IMR-90 (cell line): ENCODE measurements at regions not wholly inside any gene's neighbourhood (a gene's known extent, or its start where the extent isn't known, plus 50 kb on each side); places are given as distances from the start of the nearest gene placed in this dataset.

Source experiments
- ATAC-seq: fragments of 200-7000 bp; cut with Tn5 transposase; 2 replicates; pipeline ENCODE4 v1.9.1; 2020; ENCODE audit warnings: low read depth, mild to moderate bottlenecking, moderate library complexity
- BruUV-seq: library from RNA; stranded (reverse); fragments of 400-500 nt; replicated peaks from 2 replicates; lab custom pipeline; 2021; lab: Mats Ljungman, UMichigan
- CTCF ChIA-PET: fragments of 300-600 bp; formaldehyde crosslinking; extraction: SDS; loops from one replicate; lab custom pipeline; 2021; ENCODE audit warnings: antibody characterized with exemption; lab: Yijun Ruan, JAX
- POLR2A ChIA-PET: fragments of 300-600 bp; sonication (Branson Sonifier 250); formaldehyde crosslinking; loops from one replicate; lab custom pipeline; 2022; ENCODE audit warnings: antibody characterized with exemption; ENCODE audit not compliant: unreplicated experiment; lab: Charles Lee
- DNase-seq: peaks from one replicate; pipeline ENCODE4 v3.0.0; 2013
- H2AFZ ChIP-seq: replicated peaks from 2 replicates; pipeline ENCODE3; 2013; ENCODE audit warnings: low read length, mild to moderate bottlenecking; ENCODE audit not compliant: poor library complexity
- H2AK5ac ChIP-seq: 2 replicates; pipeline ENCODE4 v1.6.1; 2013; ENCODE audit warnings: low read depth, low read length, inconsistent platforms
- H2AK9ac ChIP-seq: replicated peaks from 2 replicates; pipeline ENCODE3; 2013; ENCODE audit warnings: mild to moderate bottlenecking, low read depth, low read length, moderate library complexity; ENCODE audit not compliant: poor library complexity
- H2BK120ac ChIP-seq: 2 replicates; pipeline ENCODE4 v1.6.1; 2013; ENCODE audit warnings: low read depth, low read length, inconsistent platforms
- H2BK15ac ChIP-seq: 3 replicates; pipeline ENCODE4 v1.6.1; 2013; ENCODE audit warnings: low read depth, low read length, inconsistent platforms
- H2BK20ac ChIP-seq: 2 replicates; pipeline ENCODE4 v1.6.1; 2013; ENCODE audit warnings: low read depth, mild to moderate bottlenecking, inconsistent platforms, low read length, moderate library complexity
- H2BK5ac ChIP-seq: 2 replicates; pipeline ENCODE4 v1.6.1; 2013; ENCODE audit warnings: mild to moderate bottlenecking, low read depth, low read length, inconsistent platforms; ENCODE audit not compliant: poor library complexity, severe bottlenecking
- H3K14ac ChIP-seq: replicated peaks from 2 replicates; pipeline ENCODE4 v1.6.1; 2013; ENCODE audit warnings: low read depth, low read length, inconsistent platforms
- H3K18ac ChIP-seq: 2 replicates; pipeline ENCODE4 v1.6.1; 2013; ENCODE audit warnings: low read depth, low read length, control low read depth
- H3K23ac ChIP-seq: 2 replicates; pipeline ENCODE4 v1.6.1; 2013; ENCODE audit warnings: low read depth, low read length, inconsistent platforms
- H3K27ac ChIP-seq: 2 replicates; pipeline ENCODE4 v1.5.1; 2013; ENCODE audit warnings: mild to moderate bottlenecking, control low read depth, low read length; ENCODE audit not compliant: insufficient read depth
- H3K27me3 ChIP-seq: 2 replicates; pipeline ENCODE4 v1.6.1; 2013; ENCODE audit warnings: low read length; ENCODE audit not compliant: control insufficient read depth, insufficient read depth
- H3K36me3 ChIP-seq: 2 replicates; pipeline ENCODE4 v1.6.1; 2013; ENCODE audit warnings: low read length, mixed read lengths; ENCODE audit not compliant: control insufficient read depth, insufficient read depth
- H3K4ac ChIP-seq: 2 replicates; pipeline ENCODE4 v1.6.1; 2013; ENCODE audit warnings: low read depth, low read length, inconsistent platforms
- H3K4me1 ChIP-seq: 2 replicates; pipeline ENCODE4 v1.6.1; 2013; ENCODE audit warnings: low read length, mixed read lengths; ENCODE audit not compliant: control insufficient read depth, insufficient read depth
- H3K4me2 ChIP-seq: 2 replicates; pipeline ENCODE4 v1.6.1; 2013; ENCODE audit warnings: low read depth, mild to moderate bottlenecking, control low read depth, low read length, moderate library complexity
- H3K4me3 ChIP-seq: 2 replicates; pipeline ENCODE4 v1.5.1; 2013; ENCODE audit warnings: low read depth, mild to moderate bottlenecking, control low read depth, low read length, moderate library complexity; ENCODE audit not compliant: insufficient read depth
- H3K56ac ChIP-seq: 2 replicates; pipeline ENCODE4 v1.6.1; 2013; ENCODE audit warnings: low read length, inconsistent platforms; ENCODE audit not compliant: insufficient read depth; ENCODE audit errors: extremely low read depth
- H3K79me1 ChIP-seq, 2 experiments: 2 replicates each; pipeline ENCODE4 v1.6.1; 2013; ENCODE audit warnings: low read length in 2 of 2, inconsistent platforms in 1 of 2, low read depth in 1 of 2
- H3K9ac ChIP-seq: 2 replicates; pipeline ENCODE4 v1.6.1; 2013; ENCODE audit warnings: low read depth, low read length, control low read depth
- H3K9me1 ChIP-seq: 2 replicates; pipeline ENCODE4 v1.6.1; 2013; ENCODE audit warnings: low read length, inconsistent platforms; ENCODE audit not compliant: insufficient read depth
- H3K9me3 ChIP-seq: 2 replicates; pipeline ENCODE4 v1.6.1; 2013; ENCODE audit warnings: low read length; ENCODE audit not compliant: control insufficient read depth, insufficient read depth
- H4K20me1 ChIP-seq: 2 replicates; pipeline ENCODE4 v1.6.1; 2013; ENCODE audit warnings: low read length, inconsistent platforms; ENCODE audit not compliant: insufficient read depth
- H4K5ac ChIP-seq: 2 replicates; pipeline ENCODE4 v1.6.1; 2013; ENCODE audit warnings: mild to moderate bottlenecking, low read depth, low read length, control low read depth
- H4K8ac ChIP-seq, 2 experiments: 2 replicates each; pipeline ENCODE4 v1.6.1; 2013; ENCODE audit warnings: low read depth in 2 of 2, low read length in 2 of 2, control low read depth in 1 of 2, inconsistent platforms in 1 of 2
- H4K91ac ChIP-seq: 2 replicates; pipeline ENCODE4 v1.6.1; 2013; ENCODE audit warnings: low read depth, low read length, inconsistent platforms; ENCODE audit not compliant: insufficient read depth
- BHLHE40 ChIP-seq: fragments of 150-350 bp; IDR thresholded peaks from 2 replicates; pipeline ENCODE4 v1.6.1; 2016; ENCODE audit warnings: mild to moderate bottlenecking, low read depth, low read length
- CEBPB ChIP-seq: IDR thresholded peaks from 2 replicates; pipeline ENCODE4 v1.6.1; 2012; ENCODE audit warnings: low read depth, low read length, improper control_type of control experiment
- FOS ChIP-seq: fragments of 150-350 bp; IDR thresholded peaks from 2 replicates; pipeline ENCODE4 v1.6.1; 2016; ENCODE audit warnings: low read depth, low read length
- MAFK ChIP-seq: IDR thresholded peaks from 2 replicates; pipeline ENCODE4 v1.6.1; 2012; ENCODE audit warnings: low read depth, low read length, improper control_type of control experiment
- NFE2L2 ChIP-seq: fragments of 150-350 bp; IDR thresholded peaks from 2 replicates; pipeline ENCODE4 v1.6.1; 2016; ENCODE audit warnings: low read depth, mild to moderate bottlenecking, low read length
- POLR2A ChIP-seq: IDR thresholded peaks from 2 replicates; pipeline ENCODE4 v1.6.1; 2012; ENCODE audit warnings: mild to moderate bottlenecking, low read depth, low read length
- RCOR1 ChIP-seq: IDR thresholded peaks from 2 replicates; pipeline ENCODE4 v1.6.1; 2012; ENCODE audit warnings: mild to moderate bottlenecking, low read length, improper control_type of control experiment; ENCODE audit not compliant: insufficient replicate concordance
- RFX5 ChIP-seq: IDR thresholded peaks from 2 replicates; pipeline ENCODE4 v1.8.0; 2012; ENCODE audit warnings: low read depth, mild to moderate bottlenecking, low read length, moderate library complexity
- SMC3 ChIP-seq: fragments of 150-350 bp; IDR thresholded peaks from 2 replicates; pipeline ENCODE4 v1.6.1; 2016; ENCODE audit warnings: low read depth, mild to moderate bottlenecking, antibody characterized with exemption, low read length, moderate library complexity
- WGBS, 2 experiments: methylation state at CpG; one replicate each; pipeline versions ENCODE4 v1.1.5 to v1.1.7; 2013; ENCODE audit warnings: missing lambda C conversion rate in 2 of 2; ENCODE audit not compliant: insufficient read length in 1 of 2; ENCODE audit errors: extremely low coverage in 2 of 2; 5-methylcytosine and 5-hydroxymethylcytosine counted together
- dilution Hi-C: fragments of 300-500 bp; cut with HindIII; formaldehyde crosslinking; loops from one replicate; pipeline ENCODE4 v1.14.3; 2018; ENCODE audit warnings: low sequenced_read_pairs; ENCODE audit not compliant: unreplicated experiment
- in situ Hi-C: fragments of 300-500 bp; cut with MboI; formaldehyde crosslinking; loops from 3 replicates; pipeline ENCODE4 v1.14.3; 2019; ENCODE audit warnings: low sequenced_read_pairs, inconsistent platforms, mixed read lengths
- intact Hi-C: fragments of 100-400 bp; cut with micrococcal nuclease; formaldehyde crosslinking; loops from 2 replicates; pipeline ENCODE4 v1.10.0; 2022
- TF ChIP-seq, protein P1 (sequence below): conservative IDR thresholded peaks from 2 replicates; pipeline ENCODE4 v1.5.1; 2012; ENCODE audit warnings: mild to moderate bottlenecking, low read depth, low read length, improper control_type of control experiment

DNA sequence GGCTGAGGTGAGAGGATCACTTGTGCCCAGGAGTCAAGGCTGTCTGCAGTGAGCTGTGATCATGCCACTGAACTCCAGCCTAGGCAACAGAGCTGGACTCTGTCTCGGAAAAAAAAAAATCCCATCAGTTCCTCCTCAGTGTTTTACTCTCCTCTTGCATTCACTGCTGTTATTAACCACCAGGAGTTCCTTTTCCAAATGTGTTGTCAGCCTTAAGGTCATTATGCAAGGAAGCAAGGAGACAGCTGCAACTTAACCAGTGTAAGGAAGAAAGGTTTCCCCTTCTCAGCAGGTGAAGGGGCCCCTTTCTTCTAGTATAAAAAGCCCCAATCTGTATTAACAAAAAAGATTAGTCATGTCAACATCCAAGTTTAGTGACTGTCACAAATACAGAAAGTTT, 86.6 kb upstream of the LEP start:
- Histone ChIP-seq H3K14ac (no peak overlapping the region), H3K4me1 (no peaks in the 10 kb centered on the region), H3K36me3 (no peaks in the 10 kb centered on the region), H3K23ac (no peak overlapping the region), H4K5ac (no peak overlapping the region), H3K18ac (no peak overlapping the region), H2BK15ac (no peak overlapping the region), H4K91ac (no peak overlapping the region), H2BK20ac (no peak overlapping the region), H4K20me1 (no peaks in the 10 kb centered on the region), H3K9me3 (no peaks in the 10 kb centered on the region), H2BK120ac (no peak overlapping the region), H3K4me2 (no peak overlapping the region), H2AK9ac (no peak overlapping the region), H3K27me3 (peaks cover 55% of the 10 kb centered on the region), H3K9me1 (no peaks in the 10 kb centered on the region), H2BK5ac (no peak overlapping the region), H3K9ac (no peak overlapping the region), H3K4me3 (no peak overlapping the region), H3K79me1 (no peaks in the 10 kb centered on the region), H4K8ac (no peak overlapping the region), H3K27ac (no peak overlapping the region), H3K4ac (no peak overlapping the region), H2AK5ac (no peak overlapping the region), H3K56ac (no peak overlapping the region), H2AFZ (no peak overlapping the region)
- WGBS, 2 experiments: no CpG with 5 or more reads among the region's 1 CpG
- in situ Hi-C loops: no loop called here
- DNase-seq (no peak), ATAC-seq (no peak)
- TF ChIP-seq, protein P1, sequence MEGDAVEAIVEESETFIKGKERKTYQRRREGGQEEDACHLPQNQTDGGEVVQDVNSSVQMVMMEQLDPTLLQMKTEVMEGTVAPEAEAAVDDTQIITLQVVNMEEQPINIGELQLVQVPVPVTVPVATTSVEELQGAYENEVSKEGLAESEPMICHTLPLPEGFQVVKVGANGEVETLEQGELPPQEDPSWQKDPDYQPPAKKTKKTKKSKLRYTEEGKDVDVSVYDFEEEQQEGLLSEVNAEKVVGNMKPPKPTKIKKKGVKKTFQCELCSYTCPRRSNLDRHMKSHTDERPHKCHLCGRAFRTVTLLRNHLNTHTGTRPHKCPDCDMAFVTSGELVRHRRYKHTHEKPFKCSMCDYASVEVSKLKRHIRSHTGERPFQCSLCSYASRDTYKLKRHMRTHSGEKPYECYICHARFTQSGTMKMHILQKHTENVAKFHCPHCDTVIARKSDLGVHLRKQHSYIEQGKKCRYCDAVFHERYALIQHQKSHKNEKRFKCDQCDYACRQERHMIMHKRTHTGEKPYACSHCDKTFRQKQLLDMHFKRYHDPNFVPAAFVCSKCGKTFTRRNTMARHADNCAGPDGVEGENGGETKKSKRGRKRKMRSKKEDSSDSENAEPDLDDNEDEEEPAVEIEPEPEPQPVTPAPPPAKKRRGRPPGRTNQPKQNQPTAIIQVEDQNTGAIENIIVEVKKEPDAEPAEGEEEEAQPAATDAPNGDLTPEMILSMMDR: no peak
- TF ChIP-seq NFE2L2 (no peak), RFX5 (no peak), RCOR1 (no peak), CEBPB (no peak), BHLHE40 (no peak), FOS (no peak), SMC3 (no peak), MAFK (no peak), POLR2A (no peak)
- BruUV-seq: no TSS peak
- dilution Hi-C loops: no loop called here
- POLR2A ChIA-PET: no interaction called here
- intact Hi-C loops: no loop called here
- CTCF ChIA-PET: no interaction called here
